Panc1 (cell line): ENCODE measurements at regions not wholly inside any gene's neighbourhood (a gene's known extent, or its start where the extent isn't known, plus 50 kb on each side); places are given as distances from the start of the nearest gene placed in this dataset.

Experiments used
- CTCF ChIP-seq: fragments of 450-650 bp; IDR thresholded peaks from 2 replicates; pipeline ENCODE4 v1.5.1; 2017; ENCODE audit warnings: mild to moderate bottlenecking
- POLR2AphosphoS5 ChIP-seq: IDR thresholded peaks from 2 replicates; pipeline ENCODE4 v1.6.1; 2012; ENCODE audit warnings: mild to moderate bottlenecking, low read depth, low read length, moderate library complexity
- REST ChIP-seq, 2 experiments: IDR thresholded peaks; 2 replicates each; pipeline ENCODE4 v1.6.1; 2011 to 2012; ENCODE audit warnings: low read depth in 2 of 2, control low read depth in 1 of 2, low read length in 1 of 2, mild to moderate bottlenecking in 1 of 2, moderate library complexity in 1 of 2; ENCODE audit not compliant: insufficient read depth in 1 of 2

- no peak for TF ChIP-seq REST (IDR thresholded peaks at IDR 0.05; ENCODE audit: insufficient read depth in 1 of 2, low read depth in 2 of 2, low read length in 1 of 2)
- TF ChIP-seq CTCF = no peak
- TF ChIP-seq POLR2AphosphoS5 = no peak
Observed at GRCh38 chr13:34533941-34534340, 408.1 kb upstream of the NBEA start.
